RPMI7951 (cell line): ENCODE measurements at regions not wholly inside any gene's neighbourhood (a gene's known extent, or its start where the extent isn't known, plus 50 kb on each side); places are given as distances from the start of the nearest gene placed in this dataset.

Experiments
- DNase-seq: peaks from one replicate; pipeline ENCODE4 v3.0.0-alpha.2; 2012; ENCODE audit warnings: low read depth

DNA sequence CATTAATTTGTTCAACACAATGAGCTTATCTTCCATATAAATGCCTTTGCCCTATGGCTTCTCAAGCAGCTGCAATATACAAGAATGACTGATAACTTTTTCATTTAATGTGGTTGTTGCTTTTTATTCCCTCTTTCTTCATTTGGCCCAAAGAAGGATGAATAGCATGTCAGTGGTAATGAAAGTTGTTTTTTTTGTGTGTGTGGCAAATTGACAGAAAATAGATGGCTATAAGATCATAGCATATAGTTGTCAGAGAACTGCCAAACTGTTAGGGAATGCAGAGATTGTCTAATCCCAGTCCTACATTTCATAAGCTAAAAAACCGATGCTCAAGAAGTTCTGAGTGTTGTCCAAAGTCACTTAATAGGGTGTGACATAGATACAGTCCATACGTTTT is 244.3 kb downstream of the ACTR3 start:
- no peak for DNase-seq

DNA sequence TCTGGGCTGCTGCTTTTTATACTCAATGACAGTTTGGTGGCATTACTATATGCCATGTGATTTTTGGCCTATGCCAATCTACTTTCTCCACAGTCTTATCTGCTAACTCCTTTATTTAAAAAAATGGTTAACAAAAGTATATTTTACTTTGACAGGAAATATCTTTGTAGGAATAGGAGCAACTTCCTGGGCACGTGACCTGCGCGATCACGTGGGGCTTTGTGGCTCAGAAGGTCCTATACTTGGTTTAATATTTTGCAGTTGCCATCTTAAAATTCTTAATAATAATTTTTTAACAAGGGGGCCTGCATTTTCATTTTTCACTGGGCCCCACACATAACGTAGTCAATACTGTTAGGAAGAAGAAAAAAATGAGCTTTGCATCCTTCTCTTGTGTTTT is 249.7 kb downstream of the ACTR3 start:
- DNase-seq = no peak

DNA sequence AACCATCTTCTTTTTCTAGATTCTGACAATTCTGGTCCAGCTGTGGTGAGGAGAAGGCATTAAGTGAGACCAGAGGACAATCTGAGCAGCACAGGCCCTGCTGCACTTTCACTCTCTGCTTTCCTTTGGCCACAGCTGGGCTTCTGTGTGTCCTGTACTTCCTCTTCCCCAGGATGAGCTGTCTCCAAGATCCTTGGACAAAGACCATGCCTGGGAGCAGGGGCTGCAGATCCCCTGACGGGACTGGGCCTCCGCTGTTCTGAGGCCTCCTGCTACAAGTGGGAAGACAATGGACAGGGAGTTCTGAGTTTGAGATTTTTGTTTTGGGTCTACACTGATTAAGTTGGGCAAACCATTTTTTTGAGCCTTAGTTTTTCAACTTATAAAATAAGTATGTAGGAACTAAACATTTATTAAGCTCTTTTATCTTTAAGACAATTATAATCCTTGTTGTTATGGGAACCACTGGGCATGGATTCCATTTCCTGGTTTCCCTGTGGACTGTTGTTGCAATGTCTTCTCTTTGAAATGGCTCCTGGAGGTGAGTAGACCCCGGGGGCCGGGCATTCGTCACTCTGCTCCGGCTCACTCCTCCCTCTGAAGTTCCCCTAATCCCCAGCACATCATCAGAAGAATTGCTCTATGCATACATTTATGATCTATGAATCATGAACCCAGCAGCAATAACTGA is 266.6 kb downstream of the ACTR3 start:
- DNase-seq = no peak

DNA sequence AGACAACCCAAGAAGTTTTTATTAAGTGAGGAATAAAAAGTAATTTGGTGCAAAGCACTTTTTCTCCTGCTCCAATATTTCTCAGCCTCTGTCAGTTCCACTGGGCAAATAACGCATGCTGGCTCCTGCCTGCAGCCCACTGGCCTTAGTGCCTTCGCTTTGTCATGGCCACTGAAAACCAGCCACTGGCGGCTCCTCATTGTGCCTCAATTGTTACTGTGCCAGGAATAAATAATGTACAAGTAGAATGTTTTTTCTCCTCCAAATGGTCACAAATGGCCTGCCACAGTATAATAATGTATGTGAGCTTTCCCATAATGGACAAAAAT is 267.1 kb downstream of the ACTR3 start:
- DNase-seq = no peak

DNA sequence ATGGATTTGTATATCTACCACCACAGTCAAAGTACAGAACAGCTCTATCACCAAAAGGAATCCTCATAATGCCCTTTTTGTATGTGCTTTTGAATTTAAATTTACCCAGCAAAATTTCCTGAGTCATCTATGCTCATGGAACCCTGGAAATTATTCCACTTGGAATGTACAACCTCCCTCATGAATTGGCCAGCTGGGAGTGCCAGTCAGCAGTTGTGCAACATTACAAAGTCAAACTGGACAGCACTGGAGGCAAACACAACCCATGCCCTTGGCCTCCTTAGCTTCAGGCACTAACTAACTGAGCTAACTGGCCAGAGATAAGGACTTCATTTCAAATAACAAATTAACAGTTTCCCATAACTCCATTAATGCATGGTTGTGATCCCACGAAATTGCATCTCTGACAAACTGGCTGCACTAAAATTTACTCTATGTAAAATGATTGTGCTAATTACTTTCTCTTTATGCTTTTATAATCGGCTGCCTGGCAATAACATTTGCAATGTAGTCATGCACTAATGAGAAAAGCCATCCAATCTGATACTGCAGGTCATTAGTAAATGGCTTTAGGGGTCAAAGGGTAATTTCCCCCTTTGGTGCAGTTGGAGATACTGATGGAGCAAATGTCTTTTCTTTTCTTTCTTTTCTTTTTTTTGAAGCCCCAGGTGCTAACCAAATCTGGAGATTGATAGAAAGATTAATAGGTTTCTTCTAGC is 270.5 kb downstream of the ACTR3 start:
- peak; percentile 6 for DNase-seq

DNA sequence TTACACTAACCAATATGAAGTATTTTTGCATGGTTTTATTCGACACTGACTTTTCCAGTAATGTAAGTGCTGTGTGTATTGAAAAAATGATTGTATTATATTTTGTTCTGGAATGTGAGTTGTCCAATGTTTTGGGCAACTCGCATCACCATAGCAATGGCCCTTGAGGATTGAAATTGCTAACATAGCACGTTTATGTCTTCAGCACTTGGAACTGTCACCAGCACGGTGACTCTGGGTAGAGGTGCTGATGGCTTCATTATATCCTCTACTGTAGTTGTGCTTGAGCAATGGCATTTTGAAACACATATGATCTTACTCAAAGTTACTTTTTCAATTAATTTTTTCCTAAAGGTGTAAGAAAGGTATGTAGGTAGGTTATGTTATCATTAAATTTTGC is 271.5 kb downstream of the ACTR3 start:
- no peak for DNase-seq

DNA sequence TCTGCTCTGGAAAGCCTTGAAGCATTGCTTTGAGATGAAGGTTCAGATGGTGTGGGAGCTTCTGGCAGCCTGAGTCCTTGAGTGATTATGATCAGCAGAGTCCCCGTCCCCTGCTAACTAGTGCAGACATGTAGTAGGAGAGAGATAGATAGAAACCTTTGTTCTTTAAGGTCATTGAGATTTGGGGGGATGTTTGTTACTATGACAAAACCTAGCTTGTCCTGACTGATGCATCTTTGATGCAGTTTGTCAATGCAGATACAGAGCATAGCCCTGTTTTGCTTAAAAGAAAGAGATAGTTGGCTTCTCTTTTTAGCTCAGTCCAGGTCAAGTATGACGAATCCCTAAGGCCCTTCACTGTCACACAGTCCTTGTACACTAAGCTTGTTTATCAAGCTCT is 274.6 kb upstream of the DPP10 start:
- DNase-seq = no peak

DNA sequence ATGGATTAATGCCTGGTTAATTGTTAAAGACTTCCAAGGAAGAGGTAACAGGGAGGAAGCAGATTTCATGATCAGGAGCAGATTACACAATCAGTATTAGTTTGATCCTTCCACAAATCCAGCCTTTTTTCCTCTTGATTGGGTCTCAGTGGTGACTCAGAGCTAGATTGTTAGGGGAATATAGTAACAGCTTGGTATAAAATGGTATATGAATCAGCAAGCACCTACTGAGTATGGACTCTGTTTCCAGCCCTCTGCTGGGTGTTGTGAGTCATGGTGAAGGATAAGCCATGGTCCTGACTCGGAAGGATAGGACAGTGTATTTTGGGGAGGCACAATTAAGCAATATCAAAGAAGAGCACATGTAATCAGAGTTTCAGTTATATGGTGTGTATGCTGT is 272.4 kb upstream of the DPP10 start:
- peak; percentile 44 for DNase-seq

DNA sequence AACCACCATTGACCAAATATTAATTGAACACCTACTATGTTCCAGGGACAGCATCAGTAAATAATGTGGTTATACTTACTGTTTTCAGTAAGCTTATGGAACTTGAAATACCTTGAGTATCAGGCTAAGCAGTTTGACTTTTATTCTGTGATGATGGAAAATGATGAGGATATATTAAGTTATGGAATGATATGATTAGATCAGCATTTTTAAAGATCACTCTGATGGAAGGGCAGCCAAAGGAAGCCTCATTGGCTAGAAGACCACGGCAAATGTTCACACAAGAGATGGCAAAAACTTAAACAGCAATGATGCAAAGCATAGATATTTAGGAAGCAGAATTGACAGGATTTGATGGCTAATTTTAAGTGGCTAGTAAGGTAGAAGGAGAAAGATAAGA is 266.9 kb upstream of the DPP10 start:
- DNase-seq = no peak

DNA sequence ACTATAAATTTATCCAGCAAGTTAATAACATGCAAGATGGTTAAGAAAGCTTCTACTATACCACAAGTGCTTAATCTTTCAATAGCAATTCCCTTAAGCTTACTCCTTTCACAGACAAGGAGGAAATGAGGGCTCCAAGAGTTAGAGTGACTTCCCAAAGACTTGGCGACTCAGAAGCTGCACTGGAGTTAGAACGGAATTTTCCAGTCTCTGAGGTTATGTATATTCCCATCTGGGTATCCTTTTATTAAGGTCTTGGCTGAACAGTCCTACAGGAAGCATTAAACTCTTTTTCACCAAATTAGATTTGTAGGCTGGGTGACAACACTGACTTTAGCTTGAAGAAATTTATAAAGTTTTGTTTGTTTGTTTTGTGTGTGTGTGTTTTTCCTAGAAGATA is 256.9 kb upstream of the DPP10 start:
- no peak for DNase-seq

DNA sequence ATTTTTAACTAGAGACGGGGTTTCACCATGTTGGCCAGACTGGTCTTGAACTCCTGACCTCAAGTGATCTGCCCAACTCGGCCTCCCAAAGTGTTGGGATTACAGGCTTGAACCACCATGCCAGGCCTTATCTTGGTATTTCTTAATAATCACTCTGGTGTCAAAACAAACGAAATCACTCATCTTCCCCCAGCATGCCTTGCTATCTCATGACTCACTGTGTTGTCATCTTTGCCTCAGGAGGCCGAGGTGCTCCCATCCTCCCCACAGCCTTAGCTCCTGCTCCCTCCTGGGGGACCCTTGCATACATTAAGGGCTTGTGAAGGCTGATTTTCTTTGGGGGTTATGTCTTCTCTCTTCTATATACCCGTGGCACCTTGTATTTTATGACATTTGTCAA is 250.1 kb upstream of the DPP10 start:
- peak; percentile 75 for DNase-seq

DNA sequence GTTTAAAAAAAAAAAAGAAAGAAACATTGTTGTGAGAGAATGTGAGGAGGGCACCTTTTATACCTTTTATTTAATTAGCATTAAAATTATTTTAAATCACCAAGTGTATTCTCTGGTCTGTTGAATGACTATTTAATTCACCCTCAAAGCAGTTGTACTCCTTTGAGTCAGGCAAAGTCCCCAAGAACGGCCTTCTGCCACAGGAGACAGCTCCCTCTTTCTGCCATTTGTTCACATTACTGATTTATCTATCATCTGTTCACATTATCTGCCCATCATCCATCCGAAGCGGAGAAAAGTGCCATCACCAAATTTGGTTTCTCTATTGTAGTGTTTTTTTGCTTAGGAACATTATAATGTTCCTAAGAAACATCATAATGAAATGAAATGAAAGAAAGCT is 240.7 kb upstream of the DPP10 start:
- DNase-seq = peak; percentile 15

DNA sequence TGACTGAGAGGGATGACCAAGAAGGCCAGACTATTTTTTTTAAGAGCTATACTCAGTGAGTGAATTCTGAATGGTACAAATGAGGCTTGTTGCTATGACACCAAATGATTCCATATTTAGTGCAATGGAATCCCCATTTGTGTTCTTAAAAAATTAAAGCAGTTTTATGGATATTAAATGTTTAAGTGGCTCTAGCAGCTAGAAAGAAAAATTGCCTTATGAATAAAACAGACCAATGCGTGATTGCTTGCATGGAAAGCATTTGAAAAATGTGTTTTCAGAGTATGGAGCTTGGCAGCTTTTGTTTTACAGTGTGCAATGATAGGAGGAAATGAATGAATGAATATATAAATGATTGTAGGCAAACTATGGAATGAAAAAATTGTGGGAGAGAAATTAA is 238.8 kb upstream of the DPP10 start:
- DNase-seq = no peak

DNA sequence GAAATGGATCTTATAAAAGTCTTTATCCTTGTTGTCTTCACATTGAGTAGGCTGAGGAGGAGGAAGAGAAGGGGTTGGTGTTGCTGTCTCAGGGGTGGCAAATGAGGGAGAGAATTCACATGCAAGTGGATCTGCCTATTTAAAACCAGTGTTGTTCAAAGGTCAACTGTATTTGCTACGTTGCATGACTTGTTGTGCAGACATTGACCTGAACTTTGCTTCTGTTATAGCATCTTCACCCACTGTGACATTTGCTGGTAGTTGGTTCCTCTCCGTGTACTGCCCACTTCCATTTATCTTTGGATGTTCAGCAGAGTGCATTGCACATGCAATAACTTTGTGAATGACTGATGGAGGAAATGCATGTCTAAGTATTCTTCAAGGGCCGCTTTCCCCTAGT is 228.6 kb upstream of the DPP10 start:
- DNase-seq = no peak

DNA sequence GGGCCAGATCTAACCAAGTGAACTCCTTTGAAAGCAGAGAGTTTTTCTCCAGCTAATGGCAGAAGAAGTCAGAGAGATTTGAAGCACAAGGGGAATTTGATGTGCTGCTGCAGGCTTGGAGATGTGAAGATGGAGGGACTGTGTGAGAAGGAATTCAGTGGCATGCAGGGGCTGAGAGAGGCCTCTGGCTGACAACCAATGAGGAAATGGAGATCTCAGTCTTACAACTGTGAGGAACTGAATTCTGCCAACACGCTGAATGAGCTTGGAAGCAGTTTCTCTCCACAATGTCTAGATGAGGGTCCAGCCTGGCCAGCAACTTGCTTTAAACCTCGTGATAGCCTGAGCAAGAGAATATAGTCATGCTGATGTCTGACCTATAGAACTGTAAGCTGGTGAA is 224.1 kb upstream of the DPP10 start:
- DNase-seq = no peak

DNA sequence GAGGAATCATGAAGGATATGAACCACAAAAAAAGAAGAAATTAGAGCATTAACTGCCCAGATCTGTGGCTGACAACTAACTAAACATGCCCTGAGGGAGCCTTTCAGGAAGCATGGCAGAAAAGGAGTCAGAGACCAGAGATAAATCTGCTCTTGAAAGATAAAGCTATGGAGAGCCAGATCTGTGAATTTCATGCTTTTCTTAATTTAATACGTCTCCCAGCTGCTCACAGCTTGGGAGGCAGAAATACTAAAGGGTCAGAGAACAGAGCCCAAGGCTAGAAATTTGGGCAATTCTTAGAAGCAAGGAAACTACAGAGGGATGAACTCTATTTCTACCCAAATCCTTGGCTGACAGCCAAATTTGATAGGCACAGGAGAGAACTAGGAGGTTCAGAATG is 223.0 kb upstream of the DPP10 start:
- DNase-seq = peak; percentile 15

DNA sequence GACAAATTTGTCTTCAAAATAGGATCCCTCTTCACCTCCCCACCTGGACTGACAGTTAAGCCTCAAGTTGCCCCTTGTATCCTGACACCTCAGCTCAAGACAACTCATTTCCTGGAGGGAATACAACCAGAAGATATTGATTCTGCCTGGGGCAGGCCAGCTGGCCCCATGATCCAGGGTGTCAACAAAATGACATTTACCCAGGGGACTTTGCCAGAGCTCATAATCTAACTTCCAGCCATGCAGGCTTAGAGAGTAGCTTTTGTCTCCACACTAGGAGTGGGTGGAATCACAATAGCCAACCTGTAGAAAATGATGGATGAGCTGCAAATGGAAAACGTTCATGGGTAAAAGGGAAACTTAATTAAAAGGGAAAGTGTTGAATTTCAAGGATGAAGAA is 220.1 kb upstream of the DPP10 start:
- DNase-seq = no peak

DNA sequence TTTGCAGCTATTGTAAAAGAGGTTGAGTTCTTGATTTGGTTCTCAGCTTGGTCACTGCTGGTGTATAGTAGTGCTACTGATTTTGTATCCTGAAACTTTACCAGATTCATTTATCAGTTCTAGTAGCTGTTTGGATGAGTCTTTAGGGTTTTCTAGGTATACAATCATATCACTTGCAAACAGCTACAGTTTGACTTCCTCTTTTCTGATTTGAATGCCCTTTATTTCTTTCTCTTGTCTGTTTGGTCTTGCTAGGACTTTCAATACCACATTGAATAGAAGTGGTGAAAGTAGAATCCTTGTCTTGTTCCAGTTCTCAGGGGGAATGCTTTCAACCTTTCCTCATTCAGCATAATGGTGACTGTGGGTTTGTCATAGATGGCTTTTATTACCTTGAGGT is 210.5 kb upstream of the DPP10 start:
- DNase-seq = no peak

DNA sequence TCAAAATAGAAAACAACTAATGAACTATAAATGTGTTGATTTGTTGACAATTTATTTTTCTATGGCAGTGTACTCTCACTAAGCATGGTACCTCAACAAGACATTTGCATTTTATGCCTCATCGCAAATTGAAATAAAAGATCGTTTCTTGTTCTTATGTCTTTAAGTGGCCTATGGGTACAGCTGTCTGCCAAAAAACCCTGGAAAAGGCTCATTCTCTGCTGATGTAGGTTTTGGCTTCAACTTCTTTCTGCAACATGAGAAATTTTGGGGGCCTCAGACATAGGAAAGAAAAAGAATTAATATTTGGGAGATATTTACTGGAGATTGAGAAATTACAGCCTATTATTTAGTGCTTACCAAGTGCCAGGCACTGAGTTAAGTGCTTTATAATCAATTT is 205.1 kb upstream of the DPP10 start:
- no peak for DNase-seq

DNA sequence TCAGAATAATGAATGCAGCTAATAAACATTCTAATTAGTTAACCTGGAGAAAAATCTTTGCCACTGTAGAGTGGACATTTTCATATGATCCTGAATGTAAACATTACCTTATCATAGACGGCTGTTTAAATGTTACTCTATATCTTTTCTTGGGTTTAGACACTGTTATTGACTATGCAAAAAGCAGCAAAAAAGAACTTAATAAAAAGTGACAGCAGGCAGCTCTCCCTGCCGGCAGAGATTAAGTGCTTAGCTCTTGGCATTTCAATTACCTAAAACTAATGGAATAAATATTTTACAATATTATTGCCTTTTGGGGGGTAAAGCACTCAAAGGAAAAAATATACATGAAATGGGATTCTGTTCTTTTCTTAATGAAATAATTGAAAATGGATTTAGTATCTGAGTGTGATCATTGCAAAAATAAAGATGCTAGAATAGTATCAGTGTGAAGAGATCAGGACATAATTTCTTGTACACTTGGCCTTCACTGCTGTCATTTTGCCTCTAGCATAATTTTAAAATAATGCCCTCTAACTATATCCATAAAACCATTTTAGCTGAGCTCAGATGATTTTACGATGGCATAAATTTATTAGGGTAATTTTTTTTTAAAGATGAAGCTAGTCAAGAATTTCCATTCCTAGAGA is 203.4 kb upstream of the DPP10 start:
- DNase-seq = no peak

DNA sequence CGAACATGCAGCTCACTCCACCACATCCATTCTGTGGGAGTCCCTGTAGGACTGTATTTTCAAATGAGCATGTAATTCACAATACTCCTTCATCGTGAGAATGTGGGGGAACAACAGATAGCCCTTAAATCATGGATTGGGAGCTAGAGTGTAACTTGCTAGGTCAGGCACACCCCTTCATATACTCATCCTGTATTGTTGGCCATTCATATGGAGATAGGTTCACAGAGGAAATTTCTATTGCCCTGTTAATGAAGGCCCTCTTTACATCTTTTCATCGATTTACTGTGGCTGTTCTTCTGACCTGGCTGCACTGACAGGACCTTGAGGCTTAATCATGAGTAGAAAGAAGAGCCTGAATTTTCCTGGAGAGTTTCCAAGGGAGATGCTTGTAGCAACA is 193.8 kb upstream of the DPP10 start:
- no peak for DNase-seq

DNA sequence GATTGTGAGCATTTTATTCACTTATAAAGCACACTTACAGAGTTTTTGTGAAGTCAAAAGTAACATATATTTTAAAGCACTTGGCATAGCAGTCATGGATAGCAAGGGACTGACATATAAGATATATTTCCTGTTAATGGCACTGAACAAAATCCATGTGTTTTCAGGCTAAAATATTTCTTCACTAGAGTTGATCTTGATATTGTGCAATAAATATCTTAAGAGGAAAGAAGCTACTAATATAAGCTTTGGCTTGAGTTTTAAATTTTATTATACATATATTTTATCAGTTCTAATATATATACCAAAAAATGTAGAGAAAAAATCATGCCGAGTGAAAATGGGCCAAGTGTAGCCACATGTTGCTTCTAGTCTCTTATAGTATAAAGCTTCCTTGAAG is 189.7 kb upstream of the DPP10 start:
- DNase-seq = no peak

DNA sequence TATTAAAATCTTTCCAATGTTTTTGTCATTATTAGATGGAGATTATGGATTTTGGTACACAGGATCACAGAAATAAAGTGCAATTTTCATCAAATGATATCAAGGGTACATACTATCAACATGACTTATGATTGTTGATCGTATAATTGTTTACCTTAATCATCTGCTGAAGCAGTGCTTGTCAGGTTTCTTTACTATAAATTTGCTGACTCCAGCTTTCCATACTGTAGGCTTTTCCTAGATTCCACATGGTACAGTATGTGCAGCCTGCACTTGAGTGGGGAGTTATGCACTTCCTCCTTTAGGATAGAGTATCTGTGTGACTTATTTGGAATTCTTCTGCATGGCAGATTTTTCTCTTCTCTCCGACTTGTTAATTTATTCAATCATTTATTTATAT is 187.6 kb upstream of the DPP10 start:
- DNase-seq = no peak

DNA sequence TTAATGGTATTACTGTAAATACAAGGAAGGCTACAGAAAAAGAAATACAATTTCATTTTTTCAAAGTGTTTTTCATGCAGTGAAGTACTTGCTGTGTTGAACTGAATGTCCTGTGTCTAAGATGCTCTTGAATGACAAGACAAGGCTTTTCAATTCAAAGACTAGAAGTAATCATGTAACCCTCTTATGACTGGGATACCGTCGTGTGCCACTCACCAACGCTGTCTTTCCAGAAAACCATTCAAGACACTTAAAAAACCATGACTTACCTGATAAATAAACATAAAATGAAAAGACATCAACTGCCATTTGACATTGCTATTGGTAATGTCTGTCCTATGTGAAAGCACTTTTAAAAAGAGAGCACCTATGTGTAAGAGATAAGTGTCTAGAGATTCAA is 183.1 kb upstream of the DPP10 start:
- DNase-seq = no peak
